Mesenchymal stem cell (in vitro differentiated cells and primary cell): ENCODE measurements at regions not wholly inside any gene's neighbourhood (a gene's known extent, or its start where the extent isn't known, plus 50 kb on each side); places are given as distances from the start of the nearest gene placed in this dataset.

Source experiments
- DNase-seq: peaks from one replicate; pipeline ENCODE4 v3.0.0-alpha.2; 2013
- H2AFZ ChIP-seq: one replicate; pipeline ENCODE4 v1.6.1; 2013; ENCODE audit warnings: low read depth, mild to moderate bottlenecking, control low read depth, inconsistent platforms, low read length, moderate library complexity
- H2AK5ac ChIP-seq: 2 replicates; pipeline ENCODE4 v1.6.1; 2013; ENCODE audit warnings: low read length, moderate library complexity, mild to moderate bottlenecking, inconsistent platforms; ENCODE audit not compliant: severe bottlenecking
- H2BK120ac ChIP-seq: one replicate; pipeline ENCODE4 v1.6.1; 2013; ENCODE audit warnings: low read depth, mild to moderate bottlenecking, inconsistent platforms, low read length, moderate library complexity
- H2BK12ac ChIP-seq, 2 experiments: one replicate each; pipeline ENCODE4 v1.6.1; 2013; ENCODE audit warnings: inconsistent platforms in 2 of 2, low read length in 2 of 2, mild to moderate bottlenecking in 2 of 2, moderate library complexity in 2 of 2, control low read depth in 1 of 2
- H2BK15ac ChIP-seq: one replicate; pipeline ENCODE4 v1.6.1; 2013; ENCODE audit warnings: mild to moderate bottlenecking, low read depth, inconsistent platforms; ENCODE audit not compliant: poor library complexity, severe bottlenecking
- H2BK5ac ChIP-seq: 2 replicates; pipeline ENCODE4 v1.6.1; 2013; ENCODE audit warnings: low read depth, mild to moderate bottlenecking, low read length, control low read depth, inconsistent platforms; ENCODE audit not compliant: poor library complexity, severe bottlenecking
- H3K14ac ChIP-seq, 2 experiments: one replicate each; pipeline ENCODE4 v1.6.1; 2013; ENCODE audit warnings: inconsistent platforms in 2 of 2, low read length in 2 of 2, control low read depth in 1 of 2, mild to moderate bottlenecking in 1 of 2, moderate library complexity in 1 of 2
- H3K18ac ChIP-seq, 2 experiments: one replicate each; pipeline ENCODE4 v1.6.1; 2013; ENCODE audit warnings: inconsistent platforms in 2 of 2, low read length in 2 of 2, control low read depth in 1 of 2, low read depth in 1 of 2, mild to moderate bottlenecking in 1 of 2
- H3K23ac ChIP-seq, 2 experiments: one replicate each; pipeline ENCODE4 v1.6.1; 2013; ENCODE audit warnings: inconsistent platforms in 2 of 2, low read length in 2 of 2, mild to moderate bottlenecking in 2 of 2, moderate library complexity in 2 of 2, control low read depth in 1 of 2
- H3K27ac ChIP-seq: 2 replicates; pipeline ENCODE4 v1.5.1; 2013; ENCODE audit warnings: mild to moderate bottlenecking, moderate library complexity, low read length, control low read depth, inconsistent platforms; ENCODE audit not compliant: poor library complexity, severe bottlenecking
- H3K27me3 ChIP-seq, 2 experiments: 2 replicates each; pipeline versions ENCODE4 v1.6.1 to v1.7.0; 2013; ENCODE audit warnings: low read length in 2 of 2, mild to moderate bottlenecking in 2 of 2, moderate library complexity in 2 of 2, control low read depth in 1 of 2, inconsistent platforms in 1 of 2; ENCODE audit not compliant: control insufficient read depth in 1 of 2, insufficient read depth in 1 of 2
- H3K36me3 ChIP-seq, 2 experiments: 2 replicates each; pipeline versions ENCODE4 v1.6.1 to v1.7.0; 2013; ENCODE audit warnings: low read length in 2 of 2, control low read depth in 1 of 2, inconsistent platforms in 1 of 2, low read depth in 1 of 2, mild to moderate bottlenecking in 1 of 2; ENCODE audit not compliant: insufficient read depth in 2 of 2, control insufficient read depth in 1 of 2
- H3K4ac ChIP-seq, 2 experiments: one replicate each; pipeline ENCODE4 v1.6.1; 2013; ENCODE audit warnings: inconsistent platforms in 2 of 2, low read length in 2 of 2, mild to moderate bottlenecking in 2 of 2, moderate library complexity in 2 of 2, control low read depth in 1 of 2, low read depth in 1 of 2
- H3K4me1 ChIP-seq: 2 replicates; pipeline ENCODE4 v1.6.1; 2013; ENCODE audit warnings: low read depth, low read length, control low read depth; ENCODE audit not compliant: control insufficient read depth, insufficient read depth
- H3K4me2 ChIP-seq: 2 replicates; pipeline ENCODE4 v1.6.1; 2013; ENCODE audit warnings: low read length, mild to moderate bottlenecking, inconsistent platforms; ENCODE audit not compliant: poor library complexity, severe bottlenecking
- H3K4me3 ChIP-seq, 2 experiments: 2 replicates each; pipeline versions ENCODE4 v1.5.1 to v1.7.0; 2013; ENCODE audit warnings: low read length in 2 of 2, mild to moderate bottlenecking in 2 of 2, control low read depth in 1 of 2, low read depth in 1 of 2; ENCODE audit not compliant: insufficient read depth in 1 of 2
- H3K79me1 ChIP-seq: replicated peaks from 2 replicates; pipeline ENCODE4 v1.6.1; 2013; ENCODE audit warnings: mild to moderate bottlenecking, control low read depth, low read length, inconsistent platforms; ENCODE audit not compliant: poor library complexity, severe bottlenecking
- H3K9ac ChIP-seq: 2 replicates; pipeline ENCODE4 v1.7.0; 2013; ENCODE audit warnings: mild to moderate bottlenecking, low read length, moderate library complexity
- H3K9me3 ChIP-seq: 2 replicates; pipeline ENCODE4 v1.7.0; 2013; ENCODE audit warnings: mild to moderate bottlenecking, low read length; ENCODE audit not compliant: control insufficient read depth
- H4K8ac ChIP-seq: one replicate; pipeline ENCODE4 v1.6.1; 2013; ENCODE audit warnings: inconsistent platforms, mild to moderate bottlenecking, low read length, moderate library complexity
- H4K91ac ChIP-seq: one replicate; pipeline ENCODE4 v1.6.1; 2013; ENCODE audit warnings: mild to moderate bottlenecking, low read length, inconsistent platforms
- WGBS: methylation state at CpG from one replicate; pipeline ENCODE4 v1.1.7; 2013; ENCODE audit warnings: mixed read lengths; 5-methylcytosine and 5-hydroxymethylcytosine counted together

DNA sequence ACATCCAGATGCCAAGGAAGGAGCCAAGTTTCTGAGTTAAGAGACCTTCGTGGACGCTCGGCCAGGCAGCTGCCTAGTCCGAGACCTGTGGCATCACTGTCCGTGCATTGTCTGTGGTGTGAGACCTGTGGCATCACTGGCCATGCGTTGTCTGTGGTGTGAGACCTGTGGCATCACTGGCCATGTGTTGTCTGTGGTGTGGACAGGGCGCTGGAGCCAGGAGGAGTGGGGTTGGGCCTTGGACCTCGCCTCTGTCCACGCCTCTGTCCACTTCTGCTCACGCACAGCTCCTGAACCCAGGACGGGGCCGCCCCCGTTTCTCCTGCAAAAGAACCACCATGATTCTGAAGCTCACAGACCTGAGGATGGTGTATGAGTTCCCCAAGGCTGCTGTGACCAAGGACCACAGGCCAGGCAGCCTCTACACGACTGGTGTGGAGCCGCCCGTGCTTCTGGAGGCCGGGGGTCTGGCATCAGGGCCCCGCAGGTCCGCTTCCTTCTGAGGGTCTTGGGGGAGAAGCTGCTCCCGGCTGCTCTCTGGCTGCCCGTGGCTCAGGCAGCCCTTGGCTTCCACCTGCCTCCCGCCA, 1218.3 kb downstream of the BRD1 start:
- H3K9ac ChIP-seq = no peak overlapping the region
- H3K79me1 ChIP-seq = no peaks in the 10 kb centered on the region
- H3K18ac ChIP-seq = no peak overlapping the region
- H3K4me1 ChIP-seq = no peaks in the 10 kb centered on the region
- H3K27me3 ChIP-seq = no peaks in the 10 kb centered on the region
- no peaks in the 10 kb centered on the region for H3K36me3 ChIP-seq
- H4K91ac ChIP-seq = no peak overlapping the region
- WGBS = 84% methylated on average over 22 of the region's 22 CpGs
- H3K4ac ChIP-seq = no peak overlapping the region
- H3K4me2 ChIP-seq = no peak overlapping the region
- H2BK15ac ChIP-seq = no peak overlapping the region
- H2BK5ac ChIP-seq = no peak overlapping the region
- H4K8ac ChIP-seq = no peak overlapping the region
- DNase-seq = no peak
- H3K4me3 ChIP-seq = no peak overlapping the region
- H2AFZ ChIP-seq = no peak overlapping the region
- no peak overlapping the region for H2BK12ac ChIP-seq
- no peak overlapping the region for H3K27ac ChIP-seq
- H3K23ac ChIP-seq = no peak overlapping the region
- H2BK120ac ChIP-seq = no peak overlapping the region
- no peak overlapping the region for H2AK5ac ChIP-seq
- no peaks in the 10 kb centered on the region for H3K9me3 ChIP-seq
- H3K14ac ChIP-seq = no peak overlapping the region

DNA sequence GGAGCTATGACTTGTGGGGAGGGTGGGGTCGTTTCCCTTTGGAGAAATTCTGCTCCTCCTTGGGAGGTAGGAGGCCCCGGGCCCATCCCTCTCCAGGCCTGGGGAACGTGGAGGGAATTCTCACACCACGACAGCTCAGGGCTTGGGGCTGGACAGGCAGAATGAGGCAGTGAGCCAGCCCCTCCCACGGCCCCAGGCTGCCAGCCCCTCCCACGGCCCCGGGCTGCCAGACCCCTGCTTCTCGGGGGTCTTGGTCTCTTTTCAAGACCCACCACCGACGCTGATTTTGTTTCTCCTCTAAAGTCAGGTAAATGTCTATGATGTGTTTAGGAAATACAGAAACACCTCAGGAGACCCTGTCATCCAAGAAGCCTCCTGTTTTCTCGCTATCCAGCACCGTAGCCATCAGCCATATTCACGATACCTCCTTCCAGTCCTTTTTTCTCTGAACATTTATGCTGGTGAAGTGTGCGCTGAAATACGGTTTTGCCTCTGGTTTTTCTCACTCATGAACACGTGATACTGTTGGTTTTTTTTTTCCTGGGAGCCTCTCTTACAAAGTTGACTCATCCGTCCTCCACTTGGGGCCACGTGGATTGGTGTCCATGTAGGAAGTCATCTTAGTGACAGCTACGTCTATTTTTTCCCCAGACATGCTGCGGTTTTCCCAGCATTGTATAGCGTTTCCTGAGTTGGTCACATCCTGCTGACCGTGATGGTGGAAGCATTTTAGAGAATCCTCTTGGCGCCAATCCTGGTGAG, 1219.6 kb downstream of the BRD1 start:
- Histone ChIP-seq H3K4me1 (no peaks in the 10 kb centered on the region), H2BK5ac (no peak overlapping the region), H3K27me3 (no peaks in the 10 kb centered on the region), H3K18ac (no peak overlapping the region), H3K23ac (no peak overlapping the region), H3K9me3 (no peaks in the 10 kb centered on the region), H2AFZ (no peak overlapping the region), H2BK15ac (no peak overlapping the region), H4K8ac (no peak overlapping the region), H3K14ac (no peak overlapping the region), H3K36me3 (no peaks in the 10 kb centered on the region), H3K4me2 (no peak overlapping the region), H2BK120ac (no peak overlapping the region), H2BK12ac (no peak overlapping the region), H2AK5ac (no peak overlapping the region), H4K91ac (no peak overlapping the region), H3K79me1 (no peaks in the 10 kb centered on the region), H3K4ac (no peak overlapping the region), H3K4me3 (no peak overlapping the region), H3K27ac (no peak overlapping the region), H3K9ac (no peak overlapping the region)
- 81% methylated on average over 20 of the region's 23 CpGs for whole genome bisulfite sequencing
- no peak for DNase-seq

DNA sequence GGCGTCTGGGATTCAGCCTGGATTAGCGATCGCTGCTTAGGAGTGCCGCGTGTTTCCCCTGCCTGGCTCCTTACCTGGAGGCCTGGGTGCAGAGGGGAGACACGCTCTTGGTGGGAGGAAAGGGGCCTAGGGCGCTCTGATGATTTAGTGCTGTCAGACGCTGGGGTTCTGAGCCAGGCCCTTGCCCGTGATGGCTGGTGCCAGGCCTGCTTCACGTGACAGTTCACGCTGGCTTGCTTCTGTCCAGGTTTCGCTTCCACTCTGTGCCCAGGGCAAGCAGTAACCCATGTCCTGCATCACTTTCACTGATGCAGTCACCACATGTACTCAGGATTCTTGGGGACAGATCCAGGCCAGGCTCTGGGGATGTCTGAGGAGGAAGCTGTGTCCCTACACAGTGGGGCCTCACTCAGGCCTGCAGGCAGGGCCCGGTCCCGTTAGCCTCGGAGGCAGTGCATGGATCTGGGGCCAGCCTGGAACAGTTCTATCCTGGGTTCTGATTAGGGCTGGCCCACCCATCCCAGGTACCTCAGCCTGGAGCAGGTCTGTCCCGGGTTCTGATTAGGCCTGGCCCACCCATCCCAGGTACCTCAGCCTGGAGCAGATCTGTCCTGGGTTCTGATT, 1220.9 kb downstream of the BRD1 start:
- Histone ChIP-seq H2AK5ac (no peak overlapping the region), H3K27me3 (no peaks in the 10 kb centered on the region), H3K18ac (no peak overlapping the region), H4K91ac (peak overlapping the region; percentile 18), H2BK5ac (no peak overlapping the region), H2AFZ (no peak overlapping the region), H3K4ac (no peak overlapping the region), H3K79me1 (no peaks in the 10 kb centered on the region), H3K9ac (no peak overlapping the region), H3K27ac (no peak overlapping the region), H3K14ac (no peak overlapping the region), H3K23ac (no peak overlapping the region), H3K4me1 (no peaks in the 10 kb centered on the region), H2BK12ac (no peak overlapping the region), H2BK120ac (no peak overlapping the region), H3K4me3 (no peak overlapping the region), H2BK15ac (no peak overlapping the region), H3K9me3 (no peaks in the 10 kb centered on the region), H3K4me2 (no peak overlapping the region), H3K36me3 (no peaks in the 10 kb centered on the region), H4K8ac (no peak overlapping the region)
- DNase-seq = no peak
- 86% methylated on average over 16 of the region's 16 CpGs for WGBS

DNA sequence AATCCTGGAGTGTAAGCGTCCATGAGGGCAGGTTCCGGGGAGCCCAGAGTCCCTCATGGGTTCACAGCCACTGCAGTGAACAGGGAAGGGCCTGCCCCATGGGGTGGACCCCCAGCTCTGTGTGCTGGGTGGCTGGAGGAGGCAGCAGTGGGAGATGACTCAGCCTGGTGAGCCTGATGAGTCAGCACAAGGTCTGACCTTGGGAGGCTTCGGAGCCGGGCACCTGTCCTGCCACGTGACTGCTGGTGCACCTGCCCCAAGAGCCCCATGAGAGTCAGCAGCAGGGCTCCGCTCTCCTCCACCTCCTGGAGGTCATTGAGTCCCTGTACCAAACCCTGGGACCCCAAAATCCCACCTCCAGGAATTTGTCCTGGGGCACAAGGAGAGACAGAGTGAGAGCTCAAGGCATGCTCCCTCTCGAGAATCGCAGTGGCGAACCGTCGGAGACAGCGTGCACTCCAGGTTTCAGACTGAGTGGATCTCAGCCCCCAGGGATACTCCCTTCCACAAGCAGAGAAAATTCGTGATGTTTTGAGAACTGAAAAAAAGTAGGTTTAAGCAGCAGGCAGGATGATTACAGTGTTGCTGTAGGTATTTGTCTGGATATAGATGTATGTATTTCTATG, 1221.7 kb downstream of the BRD1 start:
- no peak overlapping the region for H3K4me3 ChIP-seq
- H2BK12ac ChIP-seq = no peak overlapping the region
- no peak overlapping the region for H3K4ac ChIP-seq
- H3K9me3 ChIP-seq = no peaks in the 10 kb centered on the region
- no peak overlapping the region for H3K23ac ChIP-seq
- H3K4me2 ChIP-seq = no peak overlapping the region
- H2AFZ ChIP-seq = no peak overlapping the region
- no peak overlapping the region for H4K91ac ChIP-seq
- H3K79me1 ChIP-seq = no peaks in the 10 kb centered on the region
- H4K8ac ChIP-seq = no peak overlapping the region
- no peak overlapping the region for H2BK120ac ChIP-seq
- no peaks in the 10 kb centered on the region for H3K36me3 ChIP-seq
- no peak overlapping the region for H3K9ac ChIP-seq
- H2AK5ac ChIP-seq = no peak overlapping the region
- H2BK5ac ChIP-seq = no peak overlapping the region
- H3K27me3 ChIP-seq = no peaks in the 10 kb centered on the region
- DNase-seq = no peak
- H3K14ac ChIP-seq = no peak overlapping the region
- no peak overlapping the region for H2BK15ac ChIP-seq
- WGBS = 72% methylated on average over 13 of the region's 13 CpGs
- no peak overlapping the region for H3K18ac ChIP-seq
- no peaks in the 10 kb centered on the region for H3K4me1 ChIP-seq
- no peak overlapping the region for H3K27ac ChIP-seq
